Vagina (tissue), 2 donors: ENCODE measurements at regions not wholly inside any gene's neighbourhood (a gene's known extent, or its start where the extent isn't known, plus 50 kb on each side); places are given as distances from the start of the nearest gene placed in this dataset.

ENCODE experiments used
- DNase-seq, 2 donors: peaks; one replicate each; pipeline ENCODE4 v3.0.0-alpha.2; 2017; ENCODE audit errors: extremely low spot score in 2 of 2
- H3K27ac ChIP-seq: fragments of 200-600 bp; sonication (generic); one replicate; pipeline ENCODE4 v1.5.1; 2019
- H3K27me3 ChIP-seq: fragments of 200-600 bp; sonication (generic); one replicate; pipeline ENCODE4 v1.5.1; 2019
- H3K36me3 ChIP-seq, 2 donors: fragments of 200-600 bp; sonication (generic); one replicate each; pipeline ENCODE4 v1.5.1; 2017 to 2019
- H3K4me1 ChIP-seq: fragments of 200-600 bp; sonication (generic); one replicate; pipeline ENCODE4 v1.5.1; 2019
- H3K4me3 ChIP-seq, 2 donors: fragments of 200-600 bp; sonication (generic); 1 replicate in 1 of 2; 2 replicates in 1 of 2; pipeline ENCODE4 v1.5.1; 2016 to 2019
- H3K9me3 ChIP-seq: fragments of 200-600 bp; sonication (generic); one replicate; pipeline ENCODE4 v1.5.1; 2019
- POLR2A ChIP-seq, 2 donors: fragments of 450-650 bp; IDR thresholded peaks; one replicate each; pipeline ENCODE4 v1.6.1; 2017; ENCODE audit warnings: antibody characterized with exemption in 2 of 2, mild to moderate bottlenecking in 2 of 2, moderate library complexity in 2 of 2
- POLR2AphosphoS5 ChIP-seq, 2 donors: sonication (generic); formaldehyde crosslinking; IDR thresholded peaks; one replicate each; pipeline ENCODE4 v1.9.0; 2017; ENCODE audit warnings: antibody characterized with exemption in 2 of 2, mild to moderate bottlenecking in 2 of 2, low read depth in 1 of 2; ENCODE audit not compliant: insufficient read depth in 1 of 2
- intact Hi-C: fragments of 100-400 bp; cut with DNase I; formaldehyde crosslinking; loops from one replicate; pipeline ENCODE4 v1.15.1; 2023
- TF ChIP-seq, protein P1 (sequence below), 3 experiments: fragments of 450-650 bp in 2 of 3; fragments of 200-600 bp in 1 of 3; sonication (generic) in 1 of 3; IDR thresholded peaks; one replicate each; pipeline ENCODE4 v1.5.1; 2017 to 2019; ENCODE audit warnings: antibody characterized with exemption in 3 of 3, mild to moderate bottlenecking in 2 of 3, moderate library complexity in 2 of 3

DNA sequence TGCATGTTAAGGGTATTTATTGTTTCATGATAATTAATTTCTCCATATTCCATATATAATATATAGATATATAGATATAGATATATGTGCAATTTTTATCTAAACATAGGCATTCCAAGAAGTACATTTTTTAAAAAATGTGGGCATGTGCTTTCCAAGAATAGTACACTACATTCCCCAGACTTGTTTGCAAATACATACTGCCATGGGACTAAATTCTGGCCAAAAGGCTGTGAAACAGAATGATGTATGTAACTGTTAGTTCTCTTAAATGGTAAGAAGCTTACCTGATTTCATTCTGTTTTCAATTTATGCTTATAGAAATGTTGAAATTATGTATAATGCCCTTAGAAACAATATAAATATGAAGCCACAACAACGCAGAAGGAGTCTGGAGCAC, 503.2 kb upstream of the SPRY2 start:
- no peaks in the 10 kb centered on the region for H3K36me3 ChIP-seq
- no peak for TF ChIP-seq POLR2A (IDR thresholded peaks at IDR 0.05)
- H3K4me3 ChIP-seq, result no peak overlapping the region
- no peak overlapping the region for H3K27ac ChIP-seq
- no peaks in the 10 kb centered on the region for H3K9me3 ChIP-seq
- intact Hi-C loops, result no loop called here
- no peak for DNase-seq
- no peaks in the 10 kb centered on the region for H3K4me1 ChIP-seq
- H3K27me3 ChIP-seq, result no peaks in the 10 kb centered on the region

DNA sequence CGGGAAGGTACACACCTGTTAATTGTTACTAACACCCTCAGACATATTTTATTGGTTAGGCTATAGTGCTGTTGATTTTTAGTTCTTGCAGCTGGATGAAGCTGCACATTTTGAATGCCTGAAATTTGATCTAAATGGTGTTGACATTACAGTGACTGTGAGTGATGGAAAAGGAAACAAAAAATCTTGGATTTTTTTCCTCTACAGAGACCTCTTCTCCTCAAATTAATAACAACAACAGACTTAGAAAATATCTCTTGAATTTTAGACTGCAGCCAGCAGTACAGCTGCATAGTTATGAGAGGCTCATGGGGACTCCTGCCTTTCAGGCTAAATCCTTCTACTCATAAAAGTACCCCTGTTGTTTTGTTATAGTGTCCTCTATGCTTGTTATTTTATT, 500.5 kb upstream of the SPRY2 start:
- TF ChIP-seq, protein P1, sequence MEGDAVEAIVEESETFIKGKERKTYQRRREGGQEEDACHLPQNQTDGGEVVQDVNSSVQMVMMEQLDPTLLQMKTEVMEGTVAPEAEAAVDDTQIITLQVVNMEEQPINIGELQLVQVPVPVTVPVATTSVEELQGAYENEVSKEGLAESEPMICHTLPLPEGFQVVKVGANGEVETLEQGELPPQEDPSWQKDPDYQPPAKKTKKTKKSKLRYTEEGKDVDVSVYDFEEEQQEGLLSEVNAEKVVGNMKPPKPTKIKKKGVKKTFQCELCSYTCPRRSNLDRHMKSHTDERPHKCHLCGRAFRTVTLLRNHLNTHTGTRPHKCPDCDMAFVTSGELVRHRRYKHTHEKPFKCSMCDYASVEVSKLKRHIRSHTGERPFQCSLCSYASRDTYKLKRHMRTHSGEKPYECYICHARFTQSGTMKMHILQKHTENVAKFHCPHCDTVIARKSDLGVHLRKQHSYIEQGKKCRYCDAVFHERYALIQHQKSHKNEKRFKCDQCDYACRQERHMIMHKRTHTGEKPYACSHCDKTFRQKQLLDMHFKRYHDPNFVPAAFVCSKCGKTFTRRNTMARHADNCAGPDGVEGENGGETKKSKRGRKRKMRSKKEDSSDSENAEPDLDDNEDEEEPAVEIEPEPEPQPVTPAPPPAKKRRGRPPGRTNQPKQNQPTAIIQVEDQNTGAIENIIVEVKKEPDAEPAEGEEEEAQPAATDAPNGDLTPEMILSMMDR (IDR thresholded peaks at IDR 0.05), result no peak
- TF ChIP-seq POLR2A (IDR thresholded peaks at IDR 0.05) (no peak), POLR2AphosphoS5 (IDR thresholded peaks at IDR 0.05; ENCODE audit: insufficient read depth in 1 of 2, low read depth in 1 of 2) (no peak)
- Histone ChIP-seq H3K4me3 (no peak overlapping the region), H3K27me3 (no peaks in the 10 kb centered on the region), H3K27ac (no peak overlapping the region), H3K36me3 (no peaks in the 10 kb centered on the region), H3K9me3 (no peaks in the 10 kb centered on the region), H3K4me1 (no peaks in the 10 kb centered on the region)
- no peak for DNase-seq
- intact Hi-C loops, result no loop called here

DNA sequence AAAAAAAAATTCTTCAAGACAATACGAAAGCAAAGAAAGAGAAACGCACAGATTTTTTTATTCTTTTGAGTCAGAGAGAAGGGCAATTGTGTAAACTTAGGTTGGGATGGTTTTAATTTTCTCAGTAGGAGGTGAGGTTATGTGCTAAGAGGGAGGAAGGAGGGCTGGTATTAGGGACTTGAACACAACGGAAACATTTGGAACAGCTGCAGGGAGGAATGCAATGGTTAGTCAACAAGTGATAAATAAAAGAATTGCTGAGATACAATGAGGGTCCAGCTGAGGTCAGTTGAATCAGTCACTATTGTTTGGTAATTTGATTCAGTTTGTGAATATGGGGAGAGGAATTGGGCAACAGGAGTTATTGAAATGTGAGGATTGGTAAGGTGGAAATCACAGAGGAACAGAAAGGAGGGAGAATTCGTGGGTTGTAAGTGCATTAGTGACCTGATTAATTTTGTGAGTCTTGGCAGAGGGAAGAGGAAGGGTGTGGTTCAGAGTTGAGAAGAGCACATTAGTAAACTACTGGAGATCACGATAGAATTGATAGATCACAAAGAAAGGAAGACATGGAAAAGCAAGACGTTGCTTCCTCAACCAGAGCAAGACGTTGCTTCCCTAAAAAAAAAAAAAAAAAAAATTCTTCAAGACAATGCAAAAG, 499.5 kb upstream of the SPRY2 start:
- H3K9me3 ChIP-seq, result no peaks in the 10 kb centered on the region
- no peaks in the 10 kb centered on the region for H3K36me3 ChIP-seq
- intact Hi-C loops, result no loop called here
- H3K4me3 ChIP-seq, result no peak overlapping the region
- TF ChIP-seq, protein P1 (IDR thresholded peaks at IDR 0.05), result no peak
- TF ChIP-seq POLR2AphosphoS5 (IDR thresholded peaks at IDR 0.05; ENCODE audit: insufficient read depth in 1 of 2, low read depth in 1 of 2) (no peak), POLR2A (IDR thresholded peaks at IDR 0.05) (no peak)
- H3K27me3 ChIP-seq, result no peaks in the 10 kb centered on the region
- H3K4me1 ChIP-seq, result no peaks in the 10 kb centered on the region
- DNase-seq, result no peak
- no peak overlapping the region for H3K27ac ChIP-seq

DNA sequence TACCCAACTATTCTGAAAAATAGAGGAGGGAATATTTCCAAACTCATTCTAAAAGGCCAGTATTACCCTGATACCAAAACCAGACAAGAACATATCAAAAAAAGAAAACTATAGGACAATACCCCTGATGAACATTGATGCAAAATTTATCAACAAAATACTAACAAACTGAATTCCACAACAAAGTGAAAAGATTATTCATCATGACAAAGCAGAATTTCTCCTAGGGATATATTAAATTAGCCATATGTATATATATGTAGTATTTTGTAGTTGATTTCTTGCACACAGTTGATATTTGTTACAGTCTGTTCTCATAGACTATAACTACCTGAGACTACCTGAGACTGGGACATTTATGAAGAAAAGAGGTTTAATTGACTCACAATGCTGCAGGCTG, 495.0 kb upstream of the SPRY2 start:
- Histone ChIP-seq H3K27me3 (no peaks in the 10 kb centered on the region), H3K4me3 (no peak overlapping the region), H3K36me3 (no peaks in the 10 kb centered on the region), H3K27ac (no peak overlapping the region), H3K4me1 (no peaks in the 10 kb centered on the region), H3K9me3 (no peaks in the 10 kb centered on the region)
- TF ChIP-seq, protein P1 (IDR thresholded peaks at IDR 0.05), result no peak
- DNase-seq, result no peak
- intact Hi-C loops, result no loop called here

DNA sequence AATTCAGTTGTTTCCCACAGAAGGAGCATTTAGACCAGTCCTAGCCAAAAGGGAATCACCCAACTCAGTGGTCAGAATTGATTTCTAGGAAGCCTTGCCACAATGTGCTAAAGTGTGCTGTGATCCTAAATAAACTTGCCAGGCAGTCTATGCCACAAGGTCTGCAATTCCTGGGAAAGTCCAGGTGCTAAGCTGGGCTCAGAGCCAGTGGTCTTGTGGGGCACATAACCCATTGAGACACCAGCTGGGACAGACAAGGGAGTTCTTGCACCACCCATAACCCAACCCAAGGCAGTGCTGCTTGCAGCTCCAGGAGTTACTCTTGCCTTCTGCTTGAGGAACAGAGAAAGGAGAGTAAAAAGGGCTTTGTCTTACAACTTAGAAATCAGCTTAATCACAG, 489.5 kb upstream of the SPRY2 start:
- Histone ChIP-seq H3K27ac (no peak overlapping the region), H3K4me3 (no peak overlapping the region), H3K9me3 (no peaks in the 10 kb centered on the region), H3K36me3 (no peaks in the 10 kb centered on the region), H3K4me1 (no peaks in the 10 kb centered on the region), H3K27me3 (no peaks in the 10 kb centered on the region)
- intact Hi-C loops, result no loop called here
- no peak for DNase-seq
- no peak for TF ChIP-seq POLR2A (IDR thresholded peaks at IDR 0.05)
- no peak for TF ChIP-seq POLR2AphosphoS5 (IDR thresholded peaks at IDR 0.05; ENCODE audit: insufficient read depth in 1 of 2, low read depth in 1 of 2)
- TF ChIP-seq, protein P1 (IDR thresholded peaks at IDR 0.05), result no peak
